Mesenchymal stem cell (in vitro differentiated cells and primary cell): ENCODE measurements at regions not wholly inside any gene's neighbourhood (a gene's known extent, or its start where the extent isn't known, plus 50 kb on each side); places are given as distances from the start of the nearest gene placed in this dataset.
A peak's percentile ranks its signal among the peaks of the same experiment; 100 is the strongest.

ENCODE experiments used
- DNase-seq: peaks from one replicate; pipeline ENCODE4 v3.0.0-alpha.2; 2013
- H2AFZ ChIP-seq: one replicate; pipeline ENCODE4 v1.6.1; 2013; ENCODE audit warnings: low read depth, mild to moderate bottlenecking, control low read depth, inconsistent platforms, low read length, moderate library complexity
- H2AK5ac ChIP-seq: 2 replicates; pipeline ENCODE4 v1.6.1; 2013; ENCODE audit warnings: low read length, moderate library complexity, mild to moderate bottlenecking, inconsistent platforms; ENCODE audit not compliant: severe bottlenecking
- H2BK120ac ChIP-seq: one replicate; pipeline ENCODE4 v1.6.1; 2013; ENCODE audit warnings: low read depth, mild to moderate bottlenecking, inconsistent platforms, low read length, moderate library complexity
- H2BK12ac ChIP-seq, 2 experiments: one replicate each; pipeline ENCODE4 v1.6.1; 2013; ENCODE audit warnings: inconsistent platforms in 2 of 2, low read length in 2 of 2, mild to moderate bottlenecking in 2 of 2, moderate library complexity in 2 of 2, control low read depth in 1 of 2
- H2BK15ac ChIP-seq: one replicate; pipeline ENCODE4 v1.6.1; 2013; ENCODE audit warnings: mild to moderate bottlenecking, low read depth, inconsistent platforms; ENCODE audit not compliant: poor library complexity, severe bottlenecking
- H2BK5ac ChIP-seq: 2 replicates; pipeline ENCODE4 v1.6.1; 2013; ENCODE audit warnings: low read depth, mild to moderate bottlenecking, low read length, control low read depth, inconsistent platforms; ENCODE audit not compliant: poor library complexity, severe bottlenecking
- H3K14ac ChIP-seq, 2 experiments: one replicate each; pipeline ENCODE4 v1.6.1; 2013; ENCODE audit warnings: inconsistent platforms in 2 of 2, low read length in 2 of 2, control low read depth in 1 of 2, mild to moderate bottlenecking in 1 of 2, moderate library complexity in 1 of 2
- H3K18ac ChIP-seq, 2 experiments: one replicate each; pipeline ENCODE4 v1.6.1; 2013; ENCODE audit warnings: inconsistent platforms in 2 of 2, low read length in 2 of 2, control low read depth in 1 of 2, low read depth in 1 of 2, mild to moderate bottlenecking in 1 of 2
- H3K23ac ChIP-seq, 2 experiments: one replicate each; pipeline ENCODE4 v1.6.1; 2013; ENCODE audit warnings: inconsistent platforms in 2 of 2, low read length in 2 of 2, mild to moderate bottlenecking in 2 of 2, moderate library complexity in 2 of 2, control low read depth in 1 of 2
- H3K27ac ChIP-seq: 2 replicates; pipeline ENCODE4 v1.5.1; 2013; ENCODE audit warnings: mild to moderate bottlenecking, moderate library complexity, low read length, control low read depth, inconsistent platforms; ENCODE audit not compliant: poor library complexity, severe bottlenecking
- H3K27me3 ChIP-seq, 2 experiments: 2 replicates each; pipeline versions ENCODE4 v1.6.1 to v1.7.0; 2013; ENCODE audit warnings: low read length in 2 of 2, mild to moderate bottlenecking in 2 of 2, moderate library complexity in 2 of 2, control low read depth in 1 of 2, inconsistent platforms in 1 of 2; ENCODE audit not compliant: control insufficient read depth in 1 of 2, insufficient read depth in 1 of 2
- H3K36me3 ChIP-seq, 2 experiments: 2 replicates each; pipeline versions ENCODE4 v1.6.1 to v1.7.0; 2013; ENCODE audit warnings: low read length in 2 of 2, control low read depth in 1 of 2, inconsistent platforms in 1 of 2, low read depth in 1 of 2, mild to moderate bottlenecking in 1 of 2; ENCODE audit not compliant: insufficient read depth in 2 of 2, control insufficient read depth in 1 of 2
- H3K4ac ChIP-seq, 2 experiments: one replicate each; pipeline ENCODE4 v1.6.1; 2013; ENCODE audit warnings: inconsistent platforms in 2 of 2, low read length in 2 of 2, mild to moderate bottlenecking in 2 of 2, moderate library complexity in 2 of 2, control low read depth in 1 of 2, low read depth in 1 of 2
- H3K4me1 ChIP-seq: 2 replicates; pipeline ENCODE4 v1.6.1; 2013; ENCODE audit warnings: low read depth, low read length, control low read depth; ENCODE audit not compliant: control insufficient read depth, insufficient read depth
- H3K4me2 ChIP-seq: 2 replicates; pipeline ENCODE4 v1.6.1; 2013; ENCODE audit warnings: low read length, mild to moderate bottlenecking, inconsistent platforms; ENCODE audit not compliant: poor library complexity, severe bottlenecking
- H3K4me3 ChIP-seq, 2 experiments: 2 replicates each; pipeline versions ENCODE4 v1.5.1 to v1.7.0; 2013; ENCODE audit warnings: low read length in 2 of 2, mild to moderate bottlenecking in 2 of 2, control low read depth in 1 of 2, low read depth in 1 of 2; ENCODE audit not compliant: insufficient read depth in 1 of 2
- H3K79me1 ChIP-seq: replicated peaks from 2 replicates; pipeline ENCODE4 v1.6.1; 2013; ENCODE audit warnings: mild to moderate bottlenecking, control low read depth, low read length, inconsistent platforms; ENCODE audit not compliant: poor library complexity, severe bottlenecking
- H3K9ac ChIP-seq: 2 replicates; pipeline ENCODE4 v1.7.0; 2013; ENCODE audit warnings: mild to moderate bottlenecking, low read length, moderate library complexity
- H3K9me3 ChIP-seq: 2 replicates; pipeline ENCODE4 v1.7.0; 2013; ENCODE audit warnings: mild to moderate bottlenecking, low read length; ENCODE audit not compliant: control insufficient read depth
- H4K8ac ChIP-seq: one replicate; pipeline ENCODE4 v1.6.1; 2013; ENCODE audit warnings: inconsistent platforms, mild to moderate bottlenecking, low read length, moderate library complexity
- H4K91ac ChIP-seq: one replicate; pipeline ENCODE4 v1.6.1; 2013; ENCODE audit warnings: mild to moderate bottlenecking, low read length, inconsistent platforms
- WGBS: methylation state at CpG from one replicate; pipeline ENCODE4 v1.1.7; 2013; ENCODE audit warnings: mixed read lengths; 5-methylcytosine and 5-hydroxymethylcytosine counted together

DNA sequence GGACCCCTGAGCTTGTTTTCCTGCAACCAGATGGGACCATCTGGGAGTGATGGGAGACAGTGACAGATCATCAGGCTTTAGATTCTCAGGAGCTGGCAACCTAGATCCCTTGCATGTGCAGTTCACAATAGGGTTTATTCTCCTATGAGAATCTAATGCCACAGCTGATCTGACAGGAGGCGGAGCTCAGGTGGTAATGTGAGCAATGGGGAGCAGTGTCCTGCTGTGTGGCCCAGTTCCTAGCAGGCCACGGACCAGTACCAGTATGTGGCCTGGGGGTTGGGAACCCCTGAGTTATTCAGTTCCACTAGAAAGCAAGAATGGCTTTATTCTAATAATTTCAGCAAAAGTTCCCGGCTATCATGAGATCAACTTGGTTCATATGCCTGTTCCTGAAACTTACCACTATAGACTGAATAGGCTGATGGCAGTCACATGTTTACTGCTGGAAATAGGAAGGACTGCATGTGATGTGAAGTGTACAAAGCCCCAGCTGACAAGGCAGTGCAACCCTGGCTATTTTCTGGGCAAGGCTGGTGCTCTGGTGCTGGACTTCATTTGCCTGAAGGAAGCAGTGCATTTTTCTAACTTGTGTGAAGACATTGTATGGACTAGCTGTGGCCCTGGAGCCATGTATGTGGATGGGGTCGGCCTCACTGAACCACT, 107.2 kb downstream of the SPRY1 start:
- Histone ChIP-seq H2BK12ac (peak overlapping the region; percentile 7 to 90), H3K36me3 (no peaks in the 10 kb centered on the region), H3K4me1 (peaks cover 6% of the 10 kb centered on the region), H3K4me2 (no peak overlapping the region), H3K4me3 (no peak overlapping the region), H3K9ac (no peak overlapping the region), H4K8ac (no peak overlapping the region), H2AFZ (no peak overlapping the region), H3K18ac (peak overlapping the region in 1 of 2 experiments; percentile 41), H3K9me3 (peaks cover 3% of the 10 kb centered on the region), H2BK120ac (no peak overlapping the region), H2BK5ac (no peak overlapping the region), H3K27me3 (peaks cover 0 to 5% of the 10 kb centered on the region in 2 experiments), H3K14ac (no peak overlapping the region), H2AK5ac (no peak overlapping the region), H4K91ac (peak overlapping the region; percentile 14), H3K79me1 (no peaks in the 10 kb centered on the region), H3K27ac (no peak overlapping the region), H3K4ac (no peak overlapping the region), H2BK15ac (no peak overlapping the region), H3K23ac (peak overlapping the region in 1 of 2 experiments; percentile 23)
- 95% methylated on average over 4 of the region's 4 CpGs for WGBS
- DNase-seq: no peak

DNA sequence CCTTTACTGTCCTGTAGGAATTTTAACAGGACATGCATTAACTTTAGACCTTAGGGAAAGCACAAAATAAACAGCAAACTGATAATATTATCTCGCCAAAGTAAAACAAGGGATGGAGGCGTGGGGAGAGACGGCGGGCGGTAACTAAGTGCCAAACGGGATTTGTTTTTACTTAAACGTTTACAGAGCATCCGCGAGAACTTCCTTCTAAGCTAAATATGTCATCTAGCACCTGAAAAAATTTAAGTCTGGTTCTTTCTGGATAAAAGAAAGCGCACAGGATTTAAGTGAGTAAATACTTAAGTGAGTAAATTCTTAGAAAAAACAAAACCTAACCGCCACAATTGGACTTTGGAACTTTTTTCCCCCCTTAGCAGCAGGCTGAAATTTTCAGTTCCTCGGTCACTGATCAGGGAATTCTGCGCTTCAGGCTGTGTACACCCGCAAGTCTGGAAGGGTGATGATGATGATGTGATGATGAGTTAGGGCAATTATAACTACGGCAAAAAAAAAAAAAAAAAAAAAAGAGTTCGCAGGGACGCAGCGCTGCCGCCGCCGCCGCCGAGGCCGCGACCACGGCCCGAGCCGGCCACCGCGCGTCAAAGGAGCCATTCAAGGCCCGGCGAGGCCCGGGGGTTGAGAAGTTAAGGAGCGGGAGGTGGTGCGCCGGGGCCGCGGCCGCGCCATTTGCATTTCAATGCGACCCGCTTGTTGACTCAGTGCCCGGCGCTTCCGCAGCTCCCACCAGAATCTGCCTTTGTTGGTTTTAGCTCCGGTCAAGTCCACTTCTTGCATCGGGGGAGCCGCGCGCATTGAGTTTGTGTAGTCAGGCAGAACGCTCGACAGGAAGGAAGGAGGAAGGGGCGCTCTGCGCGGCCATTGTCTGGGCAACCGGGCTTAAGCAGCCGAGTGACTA, 108.8 kb downstream of the SPRY1 start:
- WGBS: 2% methylated on average over 47 of the region's 58 CpGs

DNA sequence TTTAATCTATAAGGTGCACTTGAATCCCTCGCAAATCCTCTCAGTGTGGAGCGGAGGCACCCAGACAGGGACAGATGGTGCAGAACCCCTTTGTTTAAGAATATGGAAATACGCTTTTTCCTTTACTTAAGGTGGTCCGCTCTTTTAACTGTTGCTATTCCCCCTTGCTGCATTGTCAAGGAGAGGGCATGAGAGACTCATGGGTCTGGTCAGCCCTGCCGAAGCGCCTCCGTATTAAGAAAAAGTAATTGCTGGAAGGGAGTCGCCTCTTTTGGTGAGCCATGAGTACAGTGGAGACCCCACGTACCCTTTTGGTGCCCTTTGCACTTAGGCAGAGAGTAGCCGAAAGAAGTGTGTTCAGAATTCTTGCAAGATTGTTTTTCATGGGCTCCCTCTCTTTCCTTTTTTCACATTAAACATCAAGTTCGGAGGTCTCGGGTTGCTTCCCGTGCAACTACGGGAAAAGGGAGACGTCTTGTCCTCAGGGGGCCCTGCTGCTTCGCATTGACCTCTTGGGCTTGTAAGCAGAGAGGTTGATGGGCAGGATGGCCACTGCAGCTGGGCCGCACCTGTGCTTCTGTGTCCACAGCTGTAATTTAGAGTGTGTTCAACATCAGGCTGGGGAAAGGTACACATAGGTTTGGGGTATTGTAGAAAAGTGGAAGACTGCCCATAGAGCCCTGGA, 109.6 kb downstream of the SPRY1 start:
- Histone ChIP-seq H2AK5ac (peak overlapping the region; percentile 89), H3K9ac (peak overlapping the region; percentile 89), H2BK120ac (peak overlapping the region; percentile 91), H2AFZ (peak overlapping the region; percentile 83), H3K4ac (peak overlapping the region in 1 of 2 experiments; percentile 96), H3K18ac (peak overlapping the region; percentile 96 to 97), H2BK12ac (peak overlapping the region; percentile 73 to 99), H4K8ac (peak overlapping the region; percentile 100), H3K79me1 (no peaks in the 10 kb centered on the region), H3K36me3 (no peaks in the 10 kb centered on the region), H3K27me3 (peaks cover 0 to 5% of the 10 kb centered on the region in 2 experiments), H4K91ac (peak overlapping the region; percentile 96), H3K4me3 (peak overlapping the region; percentile 69 to 79), H2BK5ac (peak overlapping the region; percentile 85), H3K14ac (peak overlapping the region in 1 of 2 experiments; percentile 39), H2BK15ac (peak overlapping the region; percentile 50), H3K9me3 (no peaks in the 10 kb centered on the region), H3K4me2 (peak overlapping the region; percentile 84), H3K27ac (peak overlapping the region; percentile 92), H3K23ac (peak overlapping the region in 1 of 2 experiments; percentile 63), H3K4me1 (peaks cover 6% of the 10 kb centered on the region)
- no peak for DNase-seq
- 19% methylated on average over 17 of the region's 17 CpGs for WGBS

More for the DNA sequence above, 108.8 kb downstream of the SPRY1 start:
- Histone ChIP-seq H3K23ac (no peak overlapping the region), H3K4me2 (peak overlapping the region; percentile 84), H2BK120ac (peak overlapping the region; percentile 91), H3K9ac (peak overlapping the region; percentile 89), H3K4me1 (peaks cover 6% of the 10 kb centered on the region), H4K91ac (peak overlapping the region; percentile 96), H3K9me3 (peaks cover 2% of the 10 kb centered on the region), H2BK15ac (peak overlapping the region; percentile 60), H2AK5ac (no peak overlapping the region), H2BK12ac (peak overlapping the region; percentile 73 to 95), H3K27ac (peak overlapping the region; percentile 92), H3K79me1 (no peaks in the 10 kb centered on the region), H3K4me3 (peak overlapping the region; percentile 69 to 79), H3K27me3 (peaks cover 0 to 5% of the 10 kb centered on the region in 2 experiments), H2BK5ac (peak overlapping the region; percentile 85), H2AFZ (peak overlapping the region; percentile 83), H3K4ac (peak overlapping the region in 1 of 2 experiments; percentile 96), H3K18ac (peak overlapping the region; percentile 96 to 97), H4K8ac (peak overlapping the region; percentile 100), H3K14ac (no peak overlapping the region), H3K36me3 (no peaks in the 10 kb centered on the region)
- DNase-seq: peak; percentile 62
